ENCODE measurements at regions not wholly inside any gene's neighbourhood (a gene's known extent, or its start where the extent isn't known, plus 50 kb on each side); places are given as distances from the start of the nearest gene placed in this dataset.
A peak's percentile ranks its signal among the peaks of the same experiment; 100 is the strongest.

DNA sequence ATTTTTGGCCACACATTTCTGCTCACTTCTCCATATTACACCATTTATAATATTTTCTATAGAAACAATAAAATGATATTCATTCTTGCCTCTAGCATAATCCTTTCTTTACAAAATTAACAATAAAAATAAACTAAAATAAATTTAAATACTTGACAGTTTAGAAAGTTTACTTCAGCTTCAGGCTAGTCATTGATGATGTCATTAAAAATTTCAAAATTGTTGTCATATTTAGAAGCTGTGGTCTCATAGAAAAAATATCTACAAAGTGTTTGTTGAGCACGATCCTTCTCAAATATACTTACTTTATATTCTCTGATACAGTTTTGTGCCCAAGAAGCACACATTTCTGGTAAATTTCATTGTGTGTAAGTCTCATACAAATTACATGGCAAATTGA is 717.4 kb upstream of the CITED2 start:
- Histone ChIP-seq H3K4me1 (no peaks in the 10 kb centered on the region), H3K9me3 (no peaks in the 10 kb centered on the region), H3K4me3 (no peak overlapping the region), H3K36me3 (no peaks in the 10 kb centered on the region), H3K27ac (no peak overlapping the region), H3K27me3 (no peaks in the 10 kb centered on the region)
- TF ChIP-seq CTCF (IDR thresholded peaks at IDR 0.05) = no peak
- DNase-seq (ENCODE audit: low spot score) = no peak

DNA sequence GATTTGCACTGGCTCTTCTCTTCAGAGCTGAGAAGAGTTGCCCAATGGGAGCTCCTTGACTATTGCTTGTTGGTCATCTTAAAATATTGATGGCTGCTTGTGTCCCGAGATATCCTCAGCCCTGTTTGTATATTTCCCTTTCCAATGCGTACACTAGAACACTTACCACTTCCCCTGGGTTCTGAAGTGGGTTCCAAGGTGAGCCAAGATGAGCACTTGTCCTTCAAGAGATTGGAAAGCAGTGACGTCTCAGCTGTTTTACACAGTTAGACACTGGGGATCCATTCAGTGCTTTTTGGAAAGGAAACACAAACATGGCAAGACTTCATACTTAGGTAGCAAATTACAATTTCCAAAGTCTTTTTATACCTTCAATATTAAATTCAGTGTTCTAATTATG is 716.4 kb upstream of the CITED2 start:
- no peaks in the 10 kb centered on the region for H3K4me1 ChIP-seq
- no peak overlapping the region for H3K27ac ChIP-seq
- H3K36me3 ChIP-seq = no peaks in the 10 kb centered on the region
- no peaks in the 10 kb centered on the region for H3K27me3 ChIP-seq
- no peak overlapping the region for H3K4me3 ChIP-seq
- no peaks in the 10 kb centered on the region for H3K9me3 ChIP-seq
- TF ChIP-seq CTCF (IDR thresholded peaks at IDR 0.05) = no peak
- no peak for DNase-seq (ENCODE audit: low spot score)

DNA sequence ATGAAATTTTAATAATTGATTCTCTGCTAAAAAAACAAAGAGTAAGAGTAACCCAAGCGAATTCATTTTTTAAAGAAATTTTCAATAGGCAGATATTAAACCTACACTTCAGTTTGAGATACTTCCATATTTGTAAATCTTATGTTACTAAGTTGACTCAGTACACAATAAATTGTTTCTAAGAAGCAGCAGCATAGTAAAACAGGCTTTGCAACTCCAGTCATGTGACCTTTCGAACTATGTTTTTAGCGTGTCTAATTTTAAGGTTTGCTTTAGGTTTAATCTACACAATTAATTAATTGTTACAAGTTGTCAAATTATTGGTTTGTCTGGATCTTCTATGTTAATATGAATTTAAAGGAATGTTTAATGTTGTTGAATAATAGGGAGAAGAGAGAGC is 708.9 kb upstream of the CITED2 start:
- no peak for DNase-seq (ENCODE audit: low spot score)
- Histone ChIP-seq H3K27ac (peak overlapping the region in 1 of 2 donors; percentile 92), H3K9me3 (no peaks in the 10 kb centered on the region), H3K4me3 (no peak overlapping the region), H3K4me1 (peaks cover 0 to 22% of the 10 kb centered on the region in 2 donors), H3K27me3 (no peaks in the 10 kb centered on the region), H3K36me3 (no peaks in the 10 kb centered on the region)
- TF ChIP-seq CTCF (IDR thresholded peaks at IDR 0.05) = no peak

DNA sequence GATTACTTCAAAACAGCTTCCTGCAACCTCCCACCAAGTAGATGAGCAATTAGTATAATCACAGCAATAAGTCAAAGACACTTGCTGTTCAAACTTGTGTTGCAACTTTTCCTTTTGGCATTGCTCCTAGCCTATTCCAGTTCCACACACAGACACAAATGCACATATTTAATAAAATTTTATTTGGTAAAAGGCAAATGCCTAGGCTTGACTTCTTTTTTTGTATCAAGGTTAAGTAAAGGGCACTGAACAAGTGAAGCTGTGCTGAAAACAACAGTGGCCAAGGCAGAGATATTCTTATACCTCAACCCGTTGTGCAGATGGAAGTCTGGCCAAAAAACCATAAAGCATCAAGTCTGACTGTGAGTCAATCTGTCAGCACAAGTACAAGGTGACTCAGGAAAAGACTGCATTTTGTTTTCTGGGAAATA is 708.4 kb upstream of the CITED2 start:
- peaks cover 0 to 26% of the 10 kb centered on the region in 2 donors for H3K4me1 ChIP-seq
- TF ChIP-seq CTCF (IDR thresholded peaks at IDR 0.05) = no peak
- DNase-seq (ENCODE audit: low spot score) = no peak
- no peaks in the 10 kb centered on the region for H3K27me3 ChIP-seq
- H3K9me3 ChIP-seq = no peaks in the 10 kb centered on the region
- H3K27ac ChIP-seq = peak overlapping the region in 1 of 2 donors; percentile 92
- H3K36me3 ChIP-seq = no peaks in the 10 kb centered on the region
- H3K4me3 ChIP-seq = no peak overlapping the region

GRCh38 chr6:140079328-140079727 is 704.9 kb upstream of the CITED2 start:
- H3K4me1 ChIP-seq = peaks cover 0 to 28% of the 10 kb centered on the region in 2 donors
- H3K27me3 ChIP-seq = no peaks in the 10 kb centered on the region
- TF ChIP-seq CTCF (IDR thresholded peaks at IDR 0.05) = no peak
- no peaks in the 10 kb centered on the region for H3K36me3 ChIP-seq
- no peak overlapping the region for H3K4me3 ChIP-seq
- H3K27ac ChIP-seq = peak overlapping the region; percentile 77 to 92
- H3K9me3 ChIP-seq = no peaks in the 10 kb centered on the region
- DNase-seq (ENCODE audit: low spot score) = peak; percentile 60

GRCh38 chr6:140078561-140079125 is 704.2 kb upstream of the CITED2 start:
- DNase-seq (ENCODE audit: low spot score) = no peak
- peaks cover 0 to 28% of the 10 kb centered on the region in 2 donors for H3K4me1 ChIP-seq
- H3K36me3 ChIP-seq = no peaks in the 10 kb centered on the region
- peak overlapping the region; percentile 77 to 92 for H3K27ac ChIP-seq
- no peaks in the 10 kb centered on the region for H3K9me3 ChIP-seq
- TF ChIP-seq CTCF (IDR thresholded peaks at IDR 0.05) = no peak
- H3K27me3 ChIP-seq = no peaks in the 10 kb centered on the region
- H3K4me3 ChIP-seq = no peak overlapping the region

All from right atrium auricular region (tissue), 2 donors.